NCI-H1930 (cell line): ENCODE measurements at regions not wholly inside any gene's neighbourhood (a gene's known extent, or its start where the extent isn't known, plus 50 kb on each side); places are given as distances from the start of the nearest gene placed in this dataset.
"Not testable (repeated sequence)": the region's sequence is repeated elsewhere in the genome, so short reads cannot be mapped to it uniquely, and the experiment has no call there.

Experiments
- DNase-seq, 2 experiments: peaks; one replicate each; lab custom pipeline; 2025; lab: John Stamatoyannopoulos, UW

GRCh38 chr14:40368314-40368713, 936.1 kb upstream of the FBXO33 start:
- DNase-seq: no peak

GRCh38 chr14:40367717-40368116, 935.5 kb upstream of the FBXO33 start:
- no peak for DNase-seq

GRCh38 chr14:40365305-40365704, 933.1 kb upstream of the FBXO33 start:
- no peak for DNase-seq

GRCh38 chr14:40362856-40363255, 930.6 kb upstream of the FBXO33 start:
- DNase-seq: no peak

- DNase-seq: no peak
Observed at GRCh38 chr14:40354754-40355153, 922.5 kb upstream of the FBXO33 start.

GRCh38 chr14:40348104-40348503, 915.9 kb upstream of the FBXO33 start:
- not testable (repeated sequence) for DNase-seq

GRCh38 chr14:40347675-40348074, 915.4 kb upstream of the FBXO33 start:
- DNase-seq: no peak

GRCh38 chr14:40346275-40346674, 914.0 kb upstream of the FBXO33 start:
- no peak for DNase-seq

GRCh38 chr14:40345334-40345733, 913.1 kb upstream of the FBXO33 start:
- no peak for DNase-seq

GRCh38 chr14:40340708-40341107, 908.5 kb upstream of the FBXO33 start:
- DNase-seq: no peak

GRCh38 chr14:40336846-40337245, 904.6 kb upstream of the FBXO33 start:
- DNase-seq: no peak

GRCh38 chr14:40326519-40326918, 894.3 kb upstream of the FBXO33 start:
- not testable (repeated sequence) for DNase-seq

- no peak for DNase-seq
Observed at GRCh38 chr14:40318211-40318719, 886.0 kb upstream of the FBXO33 start.

- no peak for DNase-seq
Observed at GRCh38 chr14:40317690-40318089, 885.5 kb upstream of the FBXO33 start.

GRCh38 chr14:40312296-40312695, 880.1 kb upstream of the FBXO33 start:
- no peak for DNase-seq

- no peak for DNase-seq
Observed at GRCh38 chr14:40309124-40309523, 876.9 kb upstream of the FBXO33 start.

GRCh38 chr14:40308240-40308639, 876.0 kb upstream of the FBXO33 start:
- no peak for DNase-seq

GRCh38 chr14:40296821-40297220, 864.6 kb upstream of the FBXO33 start:
- DNase-seq: no peak

GRCh38 chr14:40292664-40293063, 860.4 kb upstream of the FBXO33 start:
- no peak for DNase-seq

GRCh38 chr14:40282196-40282595, 850.0 kb upstream of the FBXO33 start:
- DNase-seq: no peak

GRCh38 chr14:40280652-40281051, 848.4 kb upstream of the FBXO33 start:
- no peak for DNase-seq

- no peak for DNase-seq
Observed at GRCh38 chr14:40273417-40273816, 841.2 kb upstream of the FBXO33 start.

- no peak for DNase-seq
Observed at GRCh38 chr14:40271480-40271879, 839.2 kb upstream of the FBXO33 start.

- DNase-seq: no peak
Observed at GRCh38 chr14:40269436-40269835, 837.2 kb upstream of the FBXO33 start.

GRCh38 chr14:40268236-40268635, 836.0 kb upstream of the FBXO33 start:
- DNase-seq: no peak
